ENCODE measurements at regions not wholly inside any gene's neighbourhood (a gene's known extent, or its start where the extent isn't known, plus 50 kb on each side); places are given as distances from the start of the nearest gene placed in this dataset.

DNA sequence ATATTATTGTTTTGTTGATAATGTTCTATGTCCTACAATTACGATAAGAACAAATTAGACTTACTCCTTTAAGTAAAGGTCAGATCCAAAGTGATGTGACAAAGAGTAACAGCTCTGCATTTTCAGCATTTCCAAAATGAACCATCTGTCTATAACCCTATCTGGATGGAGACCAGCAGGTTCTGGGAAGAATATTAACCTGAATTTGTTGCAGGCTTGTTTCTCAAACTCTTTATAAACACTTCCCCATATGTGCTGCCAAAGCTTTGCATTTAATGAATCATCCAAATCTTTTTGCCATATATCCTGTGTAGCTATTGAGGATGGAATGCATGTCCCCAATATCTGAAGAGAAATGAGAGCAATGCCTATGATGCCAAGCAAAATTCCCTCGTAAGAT lies 198.9 kb upstream of the SLC27A6 start:
- H3K9me3 ChIP-seq: no peaks in the 10 kb centered on the region
- no peak overlapping the region for H3K27ac ChIP-seq
- no peaks in the 10 kb centered on the region for H3K36me3 ChIP-seq
- no peaks in the 10 kb centered on the region for H3K4me1 ChIP-seq
- intact Hi-C loops (cut with DNase I): no loop called here
- DNase-seq (no peak), ATAC-seq (no peak)
- 61% methylated on average over 2 of the region's 2 CpGs for WGBS (ENCODE audit: insufficient coverage, low coverage, low lambda C conversion rate, missing lambda C conversion rate)
- no peak for TF ChIP-seq POLR2A (IDR thresholded peaks at IDR 0.05)
- TF ChIP-seq, protein P1, sequence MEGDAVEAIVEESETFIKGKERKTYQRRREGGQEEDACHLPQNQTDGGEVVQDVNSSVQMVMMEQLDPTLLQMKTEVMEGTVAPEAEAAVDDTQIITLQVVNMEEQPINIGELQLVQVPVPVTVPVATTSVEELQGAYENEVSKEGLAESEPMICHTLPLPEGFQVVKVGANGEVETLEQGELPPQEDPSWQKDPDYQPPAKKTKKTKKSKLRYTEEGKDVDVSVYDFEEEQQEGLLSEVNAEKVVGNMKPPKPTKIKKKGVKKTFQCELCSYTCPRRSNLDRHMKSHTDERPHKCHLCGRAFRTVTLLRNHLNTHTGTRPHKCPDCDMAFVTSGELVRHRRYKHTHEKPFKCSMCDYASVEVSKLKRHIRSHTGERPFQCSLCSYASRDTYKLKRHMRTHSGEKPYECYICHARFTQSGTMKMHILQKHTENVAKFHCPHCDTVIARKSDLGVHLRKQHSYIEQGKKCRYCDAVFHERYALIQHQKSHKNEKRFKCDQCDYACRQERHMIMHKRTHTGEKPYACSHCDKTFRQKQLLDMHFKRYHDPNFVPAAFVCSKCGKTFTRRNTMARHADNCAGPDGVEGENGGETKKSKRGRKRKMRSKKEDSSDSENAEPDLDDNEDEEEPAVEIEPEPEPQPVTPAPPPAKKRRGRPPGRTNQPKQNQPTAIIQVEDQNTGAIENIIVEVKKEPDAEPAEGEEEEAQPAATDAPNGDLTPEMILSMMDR (IDR thresholded peaks at IDR 0.05): no peak
- no peak overlapping the region for H3K4me3 ChIP-seq
- H3K27me3 ChIP-seq: no peaks in the 10 kb centered on the region

DNA sequence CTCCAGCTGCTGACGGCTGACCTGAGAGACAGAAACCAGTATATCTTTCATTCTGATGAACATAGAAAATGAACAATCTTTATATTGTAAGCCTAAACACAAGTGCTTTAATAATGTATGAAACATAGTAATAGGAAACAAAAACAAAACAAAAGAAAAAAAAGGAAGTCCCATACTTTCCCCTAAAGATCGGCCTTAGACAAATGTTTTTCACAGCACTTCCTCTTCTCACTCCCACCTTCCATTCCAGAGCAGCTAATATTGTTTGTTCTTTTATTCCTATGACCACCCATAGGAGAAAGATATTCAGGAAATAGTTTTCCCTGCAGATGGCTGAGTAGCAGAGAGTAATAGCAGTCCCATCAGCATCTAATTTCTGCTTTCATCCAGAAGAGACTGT lies 194.4 kb upstream of the SLC27A6 start:
- Histone ChIP-seq H3K9me3 (no peaks in the 10 kb centered on the region), H3K36me3 (no peaks in the 10 kb centered on the region)

DNA sequence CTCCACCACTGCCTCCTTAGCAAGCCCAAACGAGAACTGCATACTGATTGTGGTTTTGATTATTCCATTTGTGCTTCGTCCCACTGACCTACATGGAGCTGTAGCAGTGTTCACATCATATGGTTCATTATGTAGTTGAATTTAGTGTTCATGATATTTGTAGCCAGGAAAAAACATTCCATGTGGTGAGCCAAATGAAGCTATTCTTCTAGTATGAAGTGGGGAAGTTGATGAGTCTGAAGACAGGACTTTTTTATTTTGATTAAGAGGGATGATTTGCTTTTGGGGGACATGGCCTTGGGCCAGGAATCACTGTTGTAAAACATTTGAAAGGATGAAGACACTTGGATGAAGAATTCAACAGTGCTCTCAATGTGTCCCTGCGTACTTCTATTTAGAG lies 192.9 kb upstream of the SLC27A6 start:
- DNase-seq (no peak), ATAC-seq (no peak)
- TF ChIP-seq POLR2A (IDR thresholded peaks at IDR 0.05): no peak
- TF ChIP-seq, protein P1 (IDR thresholded peaks at IDR 0.05): no peak
- no peaks in the 10 kb centered on the region for H3K9me3 ChIP-seq
- intact Hi-C loops (cut with DNase I): no loop called here
- no peak overlapping the region for H3K4me3 ChIP-seq
- no peak overlapping the region for H3K27ac ChIP-seq
- H3K36me3 ChIP-seq: no peaks in the 10 kb centered on the region
- no peaks in the 10 kb centered on the region for H3K4me1 ChIP-seq
- WGBS (ENCODE audit: insufficient coverage, low coverage, low lambda C conversion rate, missing lambda C conversion rate): 41% methylated on average over 3 of the region's 3 CpGs
- no peaks in the 10 kb centered on the region for H3K27me3 ChIP-seq

More for the DNA sequence above, 194.4 kb upstream of the SLC27A6 start:
- Histone ChIP-seq H3K4me1 (no peaks in the 10 kb centered on the region), H3K27me3 (no peaks in the 10 kb centered on the region), H3K4me3 (no peak overlapping the region), H3K27ac (no peak overlapping the region)
- no peak for TF ChIP-seq POLR2A (IDR thresholded peaks at IDR 0.05)
- TF ChIP-seq, protein P1 (IDR thresholded peaks at IDR 0.05): no peak
- ATAC-seq (no peak), DNase-seq (no peak)
- WGBS (ENCODE audit: insufficient coverage, low coverage, low lambda C conversion rate, missing lambda C conversion rate): 15% methylated on average over 2 of the region's 2 CpGs
- intact Hi-C loops (cut with DNase I): no loop called here

DNA sequence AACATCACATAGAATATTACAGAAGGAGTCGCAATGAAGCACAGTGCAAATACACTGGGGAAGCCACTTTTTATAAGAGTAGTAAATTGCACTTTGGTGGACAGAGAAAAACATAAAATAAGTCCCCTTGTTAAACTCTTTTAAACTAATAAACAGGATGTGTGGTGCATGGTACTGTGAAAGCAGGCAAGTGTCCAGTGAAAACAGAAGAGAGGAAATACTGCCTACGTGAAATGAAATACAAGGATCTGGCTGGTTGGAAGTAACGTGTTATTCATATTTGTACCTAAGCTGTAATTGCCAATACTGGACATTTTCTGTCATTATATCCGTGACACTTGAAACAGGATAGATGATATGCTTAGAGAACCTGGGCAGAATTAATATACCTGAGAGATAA lies 191.9 kb upstream of the SLC27A6 start:
- Histone ChIP-seq H3K36me3 (no peaks in the 10 kb centered on the region), H3K4me1 (no peaks in the 10 kb centered on the region), H3K9me3 (no peaks in the 10 kb centered on the region), H3K27ac (no peak overlapping the region), H3K27me3 (no peaks in the 10 kb centered on the region), H3K4me3 (no peak overlapping the region)
- TF ChIP-seq, protein P1 (IDR thresholded peaks at IDR 0.05): no peak
- TF ChIP-seq POLR2A (IDR thresholded peaks at IDR 0.05): no peak
- ATAC-seq: no peak
- intact Hi-C loops (cut with DNase I): no loop called here
- WGBS (ENCODE audit: insufficient coverage, low coverage, low lambda C conversion rate, missing lambda C conversion rate): 59% methylated on average over 4 of the region's 4 CpGs
- DNase-seq: no peak

DNA sequence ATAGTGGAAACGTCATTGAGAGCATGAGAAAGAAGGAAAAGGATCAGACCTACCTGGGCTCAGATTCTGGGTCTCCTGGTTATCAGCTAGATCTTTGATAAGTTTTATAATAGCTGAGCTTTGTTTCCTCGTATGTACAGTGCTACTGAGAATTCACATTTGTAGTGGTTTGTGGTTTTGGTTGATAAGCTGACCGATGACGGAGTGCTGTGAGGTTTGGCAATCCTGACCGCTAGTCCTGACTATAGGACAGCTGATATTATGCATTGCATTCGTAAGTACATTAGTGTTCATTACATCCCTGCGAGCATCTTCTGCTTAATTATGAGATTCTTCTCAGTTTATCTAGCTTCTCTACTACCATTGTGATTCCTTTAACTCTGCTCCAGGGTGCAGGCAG lies 190.7 kb upstream of the SLC27A6 start:
- TF ChIP-seq POLR2A (IDR thresholded peaks at IDR 0.05): no peak
- TF ChIP-seq, protein P1 (IDR thresholded peaks at IDR 0.05): no peak
- Histone ChIP-seq H3K4me1 (no peaks in the 10 kb centered on the region), H3K36me3 (no peaks in the 10 kb centered on the region), H3K27ac (no peak overlapping the region), H3K9me3 (no peaks in the 10 kb centered on the region), H3K27me3 (no peaks in the 10 kb centered on the region), H3K4me3 (no peak overlapping the region)
- no peak for DNase-seq
- 31% methylated on average over 7 of the region's 7 CpGs for WGBS (ENCODE audit: insufficient coverage, low coverage, low lambda C conversion rate, missing lambda C conversion rate)
- ATAC-seq: no peak
- intact Hi-C loops (cut with DNase I): no loop called here
